BLaER1 (cell line): ENCODE measurements at regions not wholly inside any gene's neighbourhood (a gene's known extent, or its start where the extent isn't known, plus 50 kb on each side); places are given as distances from the start of the nearest gene placed in this dataset.
"Not testable (repeated sequence)": the region's sequence is repeated elsewhere in the genome, so short reads cannot be mapped to it uniquely, and the experiment has no call there.

Source experiments
- H3K27ac ChIP-seq: shearing (Covaris generic); formaldehyde crosslinking; 2 replicates; pipeline ENCODE4 v1.8.1; 2022
- H3K27me3 ChIP-seq: shearing (Covaris generic); formaldehyde crosslinking; 2 replicates; pipeline ENCODE4 v1.8.1; 2022
- H3K36me3 ChIP-seq: shearing (Covaris generic); formaldehyde crosslinking; 2 replicates; pipeline ENCODE4 v1.8.1; 2022
- H3K4me1 ChIP-seq: shearing (Covaris generic); formaldehyde crosslinking; 2 replicates; pipeline ENCODE4 v1.8.1; 2022
- H3K4me2 ChIP-seq: shearing (Covaris generic); formaldehyde crosslinking; 2 replicates; pipeline ENCODE4 v1.8.1; 2022
- H3K4me3 ChIP-seq: shearing (Covaris generic); formaldehyde crosslinking; 2 replicates; pipeline ENCODE4 v1.8.1; 2022
- H3K9ac ChIP-seq: shearing (Covaris generic); formaldehyde crosslinking; 2 replicates; pipeline ENCODE4 v1.8.1; 2022
- H3K9me3 ChIP-seq: shearing (Covaris generic); formaldehyde crosslinking; 2 replicates; pipeline ENCODE4 v1.8.1; 2022
- H4K20me1 ChIP-seq: shearing (Covaris generic); formaldehyde crosslinking; 2 replicates; pipeline ENCODE4 v1.8.1; 2022
- Cebpa-rat ChIP-seq: shearing (Covaris generic); IDR thresholded peaks from 2 replicates; pipeline ENCODE4 v1.8.1; 2022

DNA sequence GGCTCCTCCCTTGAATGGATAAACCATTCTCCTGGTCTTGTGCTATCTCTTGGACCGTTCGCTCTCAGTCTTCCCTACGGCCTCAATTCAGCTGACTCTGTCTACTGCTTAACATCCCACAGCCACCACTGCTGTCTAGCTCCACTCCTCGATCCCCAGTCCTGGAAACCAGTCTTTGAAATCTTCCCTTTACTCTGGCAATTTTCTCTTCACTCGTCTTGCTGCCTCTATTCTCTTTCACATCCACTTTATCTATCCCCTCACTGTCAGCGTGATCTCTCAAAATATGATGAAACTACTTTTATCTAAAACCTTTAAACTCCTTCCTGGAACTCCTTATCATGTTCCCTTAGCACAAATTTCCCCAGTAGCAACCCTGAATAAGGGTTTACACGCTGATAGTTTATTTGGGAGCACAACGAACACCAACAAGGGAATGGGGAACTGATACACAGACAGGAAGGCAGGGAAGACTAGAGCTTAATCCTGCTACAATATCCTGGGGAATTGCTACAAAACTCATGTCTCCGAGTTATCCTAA lies 131.6 kb upstream of the SAMSN1 start:
- TF ChIP-seq Cebpa-rat: no peak
- Histone ChIP-seq H3K27ac (0 out of 2 replicates have a peak overlapping the region, but pooled peaks have one; percentile 67), H3K9ac (no peak overlapping the region), H3K27me3 (no peaks in the 10 kb centered on the region), H3K4me2 (no peak overlapping the region), H3K9me3 (peaks cover 17% of the 10 kb centered on the region; the same call in 1 of the 2 replicates), H3K4me1 (peaks cover 25% of the 10 kb centered on the region), H3K4me3 (no peak overlapping the region), H4K20me1 (no peaks in the 10 kb centered on the region), H3K36me3 (no peaks in the 10 kb centered on the region)

GRCh38 chr21:14677013-14677412 lies 130.9 kb upstream of the SAMSN1 start:
- no peak overlapping the region for H3K9ac ChIP-seq
- TF ChIP-seq Cebpa-rat: no peak
- peak overlapping the region; percentile 54 for H3K4me2 ChIP-seq

GRCh38 chr21:14675774-14676530 lies 129.8 kb upstream of the SAMSN1 start:
- Histone ChIP-seq H3K27me3 (no peaks in the 10 kb centered on the region), H3K4me1 (peaks cover 25% of the 10 kb centered on the region), H3K36me3 (no peaks in the 10 kb centered on the region), H3K9me3 (peaks cover 17% of the 10 kb centered on the region; the same call in 1 of the 2 replicates), H3K27ac (peak overlapping the region; percentile 67), H3K4me3 (no peak overlapping the region), H4K20me1 (no peaks in the 10 kb centered on the region), H3K9ac (peak overlapping the region; percentile 6; the same call in 1 of the 2 replicates), H3K4me2 (peak overlapping the region; percentile 54)
- no peak for TF ChIP-seq Cebpa-rat

More at GRCh38 chr21:14677013-14677412, 130.9 kb upstream of the SAMSN1 start:
- Histone ChIP-seq H3K27ac (peak overlapping the region; percentile 67; the same call in 1 of the 2 replicates), H3K36me3 (no peaks in the 10 kb centered on the region), H3K9me3 (peaks cover 17% of the 10 kb centered on the region; the same call in 1 of the 2 replicates), H3K4me3 (no peak overlapping the region), H3K4me1 (peaks cover 25% of the 10 kb centered on the region), H3K27me3 (no peaks in the 10 kb centered on the region), H4K20me1 (no peaks in the 10 kb centered on the region)

GRCh38 chr21:14673649-14674048 lies 127.5 kb upstream of the SAMSN1 start:
- no peak overlapping the region for H3K4me3 ChIP-seq
- H3K9me3 ChIP-seq: peaks cover 13% of the 10 kb centered on the region; the same call in 1 of the 2 replicates
- TF ChIP-seq Cebpa-rat: no peak
- H4K20me1 ChIP-seq: no peaks in the 10 kb centered on the region
- H3K36me3 ChIP-seq: no peaks in the 10 kb centered on the region
- H3K4me1 ChIP-seq: peaks cover 25% of the 10 kb centered on the region
- H3K27me3 ChIP-seq: no peaks in the 10 kb centered on the region
- H3K9ac ChIP-seq: no peak overlapping the region
- H3K4me2 ChIP-seq: no peak overlapping the region
- no peak overlapping the region for H3K27ac ChIP-seq

DNA sequence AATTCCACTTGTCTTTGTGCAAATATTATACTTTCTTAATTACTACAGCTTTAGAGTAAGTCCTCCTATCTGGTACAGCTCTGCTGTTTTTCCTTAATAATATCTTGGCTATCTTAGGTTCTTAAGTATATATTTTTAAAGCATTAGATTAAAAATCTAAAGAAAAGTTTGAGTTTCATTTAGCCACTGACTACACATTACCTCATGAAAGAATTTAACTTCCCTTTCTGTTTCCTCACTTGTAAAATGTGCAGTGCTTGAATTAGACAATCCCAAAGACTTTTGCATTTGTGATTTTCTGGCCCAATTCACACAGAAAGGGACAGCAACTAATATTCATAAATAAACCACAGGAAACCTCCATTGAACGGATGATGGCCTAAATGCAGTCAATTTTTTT lies 126.4 kb upstream of the SAMSN1 start:
- Histone ChIP-seq H3K27me3 (no peaks in the 10 kb centered on the region), H4K20me1 (no peaks in the 10 kb centered on the region), H3K36me3 (no peaks in the 10 kb centered on the region), H3K9ac (no peak overlapping the region), H3K4me2 (no peak overlapping the region), H3K4me1 (peaks cover 24% of the 10 kb centered on the region), H3K9me3 (peaks cover 3% of the 10 kb centered on the region; the same call in 1 of the 2 replicates), H3K27ac (no peak overlapping the region), H3K4me3 (no peak overlapping the region)
- no peak for TF ChIP-seq Cebpa-rat

GRCh38 chr21:14670409-14670808 lies 124.3 kb upstream of the SAMSN1 start:
- peaks cover 3% of the 10 kb centered on the region; the same call in 1 of the 2 replicates for H3K4me1 ChIP-seq
- H3K27me3 ChIP-seq: no peaks in the 10 kb centered on the region
- no peaks in the 10 kb centered on the region for H4K20me1 ChIP-seq
- no peak overlapping the region for H3K4me3 ChIP-seq
- H3K4me2 ChIP-seq: no peak overlapping the region
- TF ChIP-seq Cebpa-rat: no peak
- H3K9ac ChIP-seq: no peak overlapping the region
- H3K27ac ChIP-seq: no peak overlapping the region
- H3K36me3 ChIP-seq: no peaks in the 10 kb centered on the region
- no peaks in the 10 kb centered on the region for H3K9me3 ChIP-seq

DNA sequence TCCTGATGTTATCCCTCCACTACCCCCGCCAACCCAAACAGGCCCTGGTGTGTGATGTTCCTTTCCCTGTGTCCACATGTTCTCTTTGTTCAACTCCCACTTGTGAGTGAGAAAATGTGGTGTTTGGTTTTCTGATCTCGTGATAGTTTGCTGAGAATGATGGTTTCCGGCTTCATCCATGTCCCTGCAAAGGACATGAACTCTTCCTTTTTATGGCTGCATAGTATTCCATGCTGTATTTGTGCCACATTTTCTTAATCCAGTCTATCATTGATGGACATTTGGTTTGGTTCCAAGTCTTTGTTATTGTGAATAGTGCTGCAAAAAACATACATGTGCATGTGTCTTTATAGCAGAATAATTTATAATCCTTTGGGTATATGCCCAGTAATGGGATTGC lies 123.0 kb upstream of the SAMSN1 start:
- not testable (repeated sequence) for H3K27me3 ChIP-seq, H4K20me1 ChIP-seq, H3K36me3 ChIP-seq, H3K4me3 ChIP-seq, H3K27ac ChIP-seq, H3K4me1 ChIP-seq, H3K9ac ChIP-seq, H3K9me3 ChIP-seq, H3K4me2 ChIP-seq

DNA sequence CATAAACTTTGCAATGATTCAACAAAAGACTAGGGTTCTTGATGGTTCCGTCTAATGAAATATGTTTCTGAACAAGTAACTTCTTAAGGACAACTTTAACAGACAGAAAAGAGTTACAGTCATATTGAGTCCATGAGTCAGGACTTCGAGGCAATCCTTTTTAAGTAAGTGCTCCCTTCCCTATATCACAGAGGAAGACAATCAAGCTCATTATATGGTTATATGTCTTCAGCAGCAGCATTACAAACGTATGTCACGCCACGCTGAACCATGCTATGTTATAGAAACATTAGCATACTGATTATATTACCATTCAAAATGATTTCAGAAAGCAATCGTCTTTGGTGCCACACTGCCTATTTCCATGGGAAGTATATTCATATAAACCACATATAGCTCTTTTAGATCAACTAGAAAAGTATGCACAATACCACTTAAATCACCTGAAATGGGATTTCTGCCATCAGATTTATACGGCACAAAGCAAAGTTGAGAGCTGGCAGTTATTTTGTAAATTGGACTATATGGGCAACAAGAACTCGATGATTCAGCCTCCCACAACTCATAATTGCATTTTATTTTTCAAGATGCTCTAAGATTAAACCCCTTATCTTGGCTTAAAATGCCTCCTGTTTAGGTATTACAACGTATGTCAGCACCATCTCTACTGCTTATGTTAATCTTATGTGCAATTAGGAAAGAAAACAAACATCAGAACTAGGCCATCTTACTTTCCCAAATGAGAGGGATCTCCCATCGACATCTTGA lies 111.3 kb upstream of the SAMSN1 start:
- no peak for TF ChIP-seq Cebpa-rat
- H3K4me1 ChIP-seq: no peaks in the 10 kb centered on the region
- no peak overlapping the region for H3K4me3 ChIP-seq
- no peaks in the 10 kb centered on the region for H3K9me3 ChIP-seq
- no peaks in the 10 kb centered on the region for H3K36me3 ChIP-seq
- no peak overlapping the region for H3K27ac ChIP-seq
- H3K9ac ChIP-seq: no peak overlapping the region
- no peaks in the 10 kb centered on the region for H3K27me3 ChIP-seq
- H4K20me1 ChIP-seq: no peaks in the 10 kb centered on the region
- no peak overlapping the region for H3K4me2 ChIP-seq

DNA sequence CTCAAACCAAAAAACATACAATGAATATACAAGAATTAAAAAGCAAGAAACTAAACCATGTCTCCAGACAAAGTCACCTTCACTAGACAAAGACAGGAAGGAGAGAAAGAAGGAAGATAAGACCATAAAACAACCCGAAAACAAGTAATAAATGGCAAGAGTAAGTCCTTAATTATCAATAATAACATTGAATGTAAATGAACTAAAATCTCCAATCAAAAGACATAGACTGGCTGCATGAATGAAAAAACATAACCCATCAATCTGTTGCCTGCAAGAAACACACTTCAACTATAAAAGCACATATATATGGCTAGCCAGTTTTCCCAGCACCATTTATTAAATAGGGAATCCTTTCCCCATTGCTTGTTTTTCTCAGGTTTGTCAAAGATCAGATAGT lies 100.8 kb upstream of the SAMSN1 start:
- Histone ChIP-seq H3K9me3 (peaks cover 4% of the 10 kb centered on the region; the same call in 1 of the 2 replicates), H3K9ac (no peak overlapping the region), H4K20me1 (no peaks in the 10 kb centered on the region), H3K36me3 (no peaks in the 10 kb centered on the region), H3K27ac (no peak overlapping the region), H3K4me1 (no peaks in the 10 kb centered on the region), H3K4me3 (no peak overlapping the region), H3K4me2 (no peak overlapping the region), H3K27me3 (no peaks in the 10 kb centered on the region)
- TF ChIP-seq Cebpa-rat: no peak

GRCh38 chr21:14645702-14646101 lies 99.6 kb upstream of the SAMSN1 start:
- no peaks in the 10 kb centered on the region for H3K4me1 ChIP-seq
- peaks cover 4% of the 10 kb centered on the region; the same call in 1 of the 2 replicates for H3K9me3 ChIP-seq
- no peaks in the 10 kb centered on the region for H3K36me3 ChIP-seq
- H3K27me3 ChIP-seq: no peaks in the 10 kb centered on the region
- no peak overlapping the region for H3K9ac ChIP-seq
- no peak overlapping the region for H3K4me2 ChIP-seq
- TF ChIP-seq Cebpa-rat: no peak
- H3K4me3 ChIP-seq: no peak overlapping the region
- H4K20me1 ChIP-seq: no peaks in the 10 kb centered on the region
- H3K27ac ChIP-seq: no peak overlapping the region
